Fibroblast of pulmonary artery (primary cell): ENCODE measurements at regions not wholly inside any gene's neighbourhood (a gene's known extent, or its start where the extent isn't known, plus 50 kb on each side); places are given as distances from the start of the nearest gene placed in this dataset.

ENCODE experiments used
- DNase-seq: peaks from one replicate; pipeline ENCODE4 v3.0.0-alpha.2; 2010; ENCODE audit warnings: low read depth
- H3K4me3 ChIP-seq: replicated peaks from 2 replicates; pipeline ENCODE4 v1.5.1; 2011; ENCODE audit warnings: low read depth, mild to moderate bottlenecking, control low read depth, low read length, moderate library complexity
- TF ChIP-seq, protein P1 (sequence below): IDR thresholded peaks from 2 replicates; pipeline ENCODE4 v1.5.1; 2011; ENCODE audit warnings: mild to moderate bottlenecking, control low read depth, low read length, inconsistent platforms; ENCODE audit errors: missing control alignments

- H3K4me3 ChIP-seq, result no peak overlapping the region
- TF ChIP-seq, protein P1, sequence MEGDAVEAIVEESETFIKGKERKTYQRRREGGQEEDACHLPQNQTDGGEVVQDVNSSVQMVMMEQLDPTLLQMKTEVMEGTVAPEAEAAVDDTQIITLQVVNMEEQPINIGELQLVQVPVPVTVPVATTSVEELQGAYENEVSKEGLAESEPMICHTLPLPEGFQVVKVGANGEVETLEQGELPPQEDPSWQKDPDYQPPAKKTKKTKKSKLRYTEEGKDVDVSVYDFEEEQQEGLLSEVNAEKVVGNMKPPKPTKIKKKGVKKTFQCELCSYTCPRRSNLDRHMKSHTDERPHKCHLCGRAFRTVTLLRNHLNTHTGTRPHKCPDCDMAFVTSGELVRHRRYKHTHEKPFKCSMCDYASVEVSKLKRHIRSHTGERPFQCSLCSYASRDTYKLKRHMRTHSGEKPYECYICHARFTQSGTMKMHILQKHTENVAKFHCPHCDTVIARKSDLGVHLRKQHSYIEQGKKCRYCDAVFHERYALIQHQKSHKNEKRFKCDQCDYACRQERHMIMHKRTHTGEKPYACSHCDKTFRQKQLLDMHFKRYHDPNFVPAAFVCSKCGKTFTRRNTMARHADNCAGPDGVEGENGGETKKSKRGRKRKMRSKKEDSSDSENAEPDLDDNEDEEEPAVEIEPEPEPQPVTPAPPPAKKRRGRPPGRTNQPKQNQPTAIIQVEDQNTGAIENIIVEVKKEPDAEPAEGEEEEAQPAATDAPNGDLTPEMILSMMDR, result no peak
- no peak for DNase-seq
These were observed 87.1 kb upstream of the GAP43 start for GRCh38 chr3:115536171-115536570.

DNA sequence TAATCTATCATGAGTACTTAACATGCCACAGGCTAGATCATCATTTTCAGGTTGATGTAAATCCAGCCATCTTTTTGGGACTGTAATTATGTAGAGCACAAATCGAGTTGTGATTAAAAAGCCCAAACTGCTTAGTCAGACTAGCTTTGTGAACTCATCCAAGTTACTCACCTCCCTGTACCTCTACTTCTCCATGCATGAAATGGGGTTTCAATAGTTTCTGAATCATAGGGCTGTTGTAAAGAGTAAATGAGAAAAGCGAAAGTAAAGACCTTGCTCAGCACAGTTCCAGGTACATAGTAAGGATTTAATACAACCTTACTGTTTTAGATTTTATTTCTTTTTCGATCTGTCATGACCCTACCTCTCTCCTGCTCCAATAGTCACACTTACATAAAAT, 85.6 kb upstream of the GAP43 start:
- TF ChIP-seq, protein P1, result no peak
- no peak for DNase-seq
- H3K4me3 ChIP-seq, result no peak overlapping the region

GRCh38 chr3:115547207-115547606, 76.1 kb upstream of the GAP43 start:
- TF ChIP-seq, protein P1, result no peak
- no peak for DNase-seq
- H3K4me3 ChIP-seq, result no peak overlapping the region

DNA sequence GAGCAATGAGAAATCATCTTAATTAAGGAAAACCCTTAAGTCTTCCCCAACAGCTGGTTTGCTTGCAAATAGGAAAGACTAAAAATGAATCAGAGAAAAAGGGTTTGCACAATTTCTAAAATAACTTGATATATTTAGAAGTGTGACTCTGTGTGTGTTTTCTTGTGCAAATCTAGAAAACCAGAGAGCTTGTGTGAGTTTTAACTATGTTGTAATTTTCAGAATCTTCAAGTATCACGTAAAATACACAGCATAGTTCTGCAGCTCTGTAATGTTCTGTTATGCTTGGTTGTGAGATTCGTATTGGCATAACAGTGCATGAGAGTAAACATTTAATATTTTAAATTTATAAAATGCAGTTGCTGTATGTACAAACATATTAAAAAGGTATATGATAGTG, 74.7 kb upstream of the GAP43 start:
- TF ChIP-seq, protein P1, result no peak
- no peak overlapping the region for H3K4me3 ChIP-seq
- DNase-seq, result no peak

GRCh38 chr3:115549071-115549470, 74.2 kb upstream of the GAP43 start:
- TF ChIP-seq, protein P1, result no peak
- DNase-seq, result peak; percentile 30
- H3K4me3 ChIP-seq, result no peak overlapping the region

GRCh38 chr3:115550285-115550761, 73.0 kb upstream of the GAP43 start:
- no peak for DNase-seq
- TF ChIP-seq, protein P1, result no peak

GRCh38 chr3:115551016-115551415, 72.3 kb upstream of the GAP43 start:
- TF ChIP-seq, protein P1, result no peak
- no peak for DNase-seq
- H3K4me3 ChIP-seq, result no peak overlapping the region

More at GRCh38 chr3:115550285-115550761, 73.0 kb upstream of the GAP43 start:
- no peak overlapping the region for H3K4me3 ChIP-seq
